H1 (cell line): ENCODE measurements at regions not wholly inside any gene's neighbourhood (a gene's known extent, or its start where the extent isn't known, plus 50 kb on each side); places are given as distances from the start of the nearest gene placed in this dataset.

Experiments used
- CTCF ChIA-PET: fragments of 300-600 bp; sonication (Branson Sonifier 250); formaldehyde crosslinking; loops from one replicate; lab custom pipeline; 2021; ENCODE audit not compliant: partially characterized antibody; lab: Charles Lee
- POLR2A ChIA-PET: fragments of 300-600 bp; sonication (Branson Sonifier 250); formaldehyde crosslinking; loops from one replicate; lab custom pipeline; 2021; ENCODE audit warnings: inconsistent platforms; ENCODE audit not compliant: partially characterized antibody; lab: Charles Lee
- DNase-seq, 2 experiments: peaks; one replicate each; pipeline versions ENCODE4 v3.0.0 to v3.0.0-alpha.2; 2010 to 2022; ENCODE audit warnings: low spot score in 2 of 2, low read depth in 1 of 2, mixed read lengths in 1 of 2
- FAIRE-seq: peaks from 2 replicates; lab custom pipeline; 2011; peaks lifted over from hg19 to GRCh38; lab: Jason Lieb, UNC
- H2AFZ ChIP-seq: 2 replicates; pipeline ENCODE4 v1.8.1; 2012; ENCODE audit warnings: low read length, inconsistent platforms
- H2AK5ac ChIP-seq: 2 replicates; pipeline ENCODE4 v1.6.1; 2013; ENCODE audit warnings: low read depth, low read length
- H2BK120ac ChIP-seq: replicated peaks from 2 replicates; pipeline ENCODE3; 2013; ENCODE audit warnings: low read depth, low read length, inconsistent platforms
- H2BK12ac ChIP-seq: 2 replicates; pipeline ENCODE4 v1.6.1; 2013; ENCODE audit warnings: low read depth, low read length
- H2BK15ac ChIP-seq: 2 replicates; pipeline ENCODE4 v1.6.1; 2013; ENCODE audit warnings: low read length
- H2BK20ac ChIP-seq: 2 replicates; pipeline ENCODE4 v1.6.1; 2013; ENCODE audit warnings: low read length
- H2BK5ac ChIP-seq: 2 replicates; pipeline ENCODE4 v1.6.1; 2013; ENCODE audit warnings: low read depth, low read length
- H3K14ac ChIP-seq: 2 replicates; pipeline ENCODE4 v1.6.1; 2013; ENCODE audit warnings: inconsistent platforms; ENCODE audit not compliant: insufficient read length
- H3K18ac ChIP-seq: 2 replicates; pipeline ENCODE4 v1.6.1; 2013; ENCODE audit warnings: low read length; ENCODE audit errors: extremely low read depth
- H3K23ac ChIP-seq: 2 replicates; pipeline ENCODE4 v1.6.1; 2013; ENCODE audit warnings: inconsistent platforms; ENCODE audit not compliant: insufficient read length
- H3K23me2 ChIP-seq: 2 replicates; pipeline ENCODE4 v1.6.1; 2013; ENCODE audit warnings: low read depth, low read length
- H3K27ac ChIP-seq: 2 replicates; pipeline ENCODE4 v1.6.1; 2011; ENCODE audit warnings: low read depth, low read length, inconsistent platforms
- H3K27me3 ChIP-seq, 4 experiments: replicated peaks in 1 of 4; 1 replicate in 1 of 4; 2 replicates in 3 of 4; pipeline versions ENCODE4 v1.6.1 to v1.8.1; 2011 to 2013; ENCODE audit warnings: low read length in 3 of 4, mild to moderate bottlenecking in 3 of 4, inconsistent platforms in 2 of 4, mixed read lengths in 2 of 4, moderate library complexity in 1 of 4; ENCODE audit not compliant: control insufficient read depth in 3 of 4, insufficient read depth in 3 of 4; ENCODE audit errors: extremely low read depth in 1 of 4
- H3K36me3 ChIP-seq, 4 experiments: 2 replicates each; pipeline versions ENCODE4 v1.6.1 to v1.8.1; 2011 to 2013; ENCODE audit warnings: mild to moderate bottlenecking in 4 of 4, low read length in 3 of 4, moderate library complexity in 2 of 4, control low read depth in 1 of 4, inconsistent platforms in 1 of 4; ENCODE audit not compliant: insufficient read depth in 4 of 4, control insufficient read depth in 2 of 4
- H3K4ac ChIP-seq: replicated peaks from 2 replicates; pipeline ENCODE3; 2013; ENCODE audit warnings: low read length, low read depth, mixed read lengths, inconsistent platforms; ENCODE audit not compliant: insufficient read length
- H3K4me1 ChIP-seq, 4 experiments: replicated peaks in 1 of 4; 1 replicate in 1 of 4; 2 replicates in 3 of 4; pipeline versions ENCODE4 v1.6.1 to v1.8.1; 2011 to 2013; ENCODE audit warnings: low read length in 3 of 4, inconsistent platforms in 2 of 4, mixed read lengths in 1 of 4; ENCODE audit not compliant: insufficient read depth in 4 of 4, control insufficient read depth in 3 of 4
- H3K4me2 ChIP-seq, 2 experiments: 2 replicates each; pipeline versions ENCODE4 v1.6.1 to v1.8.1; 2011 to 2013; ENCODE audit warnings: low read depth in 2 of 2, low read length in 2 of 2, control low read depth in 1 of 2, inconsistent platforms in 1 of 2, mild to moderate bottlenecking in 1 of 2; ENCODE audit not compliant: insufficient read depth in 1 of 2
- H3K4me3 ChIP-seq, 4 experiments: fragments of 200-600, 300-600 bp in 1 of 4; sonication (generic), shearing (Covaris generic), sonication (Bioruptor Twin) in 1 of 4; 2 replicates each; pipeline versions ENCODE4 v1.5.1 to v1.8.1; 2011 to 2016; ENCODE audit warnings: low read length in 4 of 4, low read depth in 3 of 4, control low read depth in 2 of 4, inconsistent platforms in 2 of 4, mild to moderate bottlenecking in 2 of 4, mixed read lengths in 1 of 4, moderate library complexity in 1 of 4; ENCODE audit not compliant: insufficient read depth in 2 of 4; ENCODE audit errors: extremely low read depth in 1 of 4
- H3K56ac ChIP-seq: replicated peaks from 2 replicates; pipeline ENCODE3; 2013; ENCODE audit warnings: low read depth, mild to moderate bottlenecking, mixed read lengths, low read length, inconsistent platforms; ENCODE audit not compliant: insufficient read length
- H3K79me1 ChIP-seq: 2 replicates; pipeline ENCODE4 v1.6.1; 2013; ENCODE audit warnings: low read depth, low read length, control low read depth
- H3K79me2 ChIP-seq, 2 experiments: 2 replicates each; pipeline versions ENCODE4 v1.6.1 to v1.8.1; 2012 to 2013; ENCODE audit warnings: low read length in 2 of 2, mild to moderate bottlenecking in 2 of 2, inconsistent platforms in 1 of 2; ENCODE audit not compliant: insufficient read depth in 2 of 2, control insufficient read depth in 1 of 2
- H3K9ac ChIP-seq, 4 experiments: replicated peaks in 1 of 4; 1 replicate in 1 of 4; 2 replicates in 3 of 4; pipeline versions ENCODE4 v1.6.1 to v1.8.1; 2011 to 2013; ENCODE audit warnings: low read depth in 3 of 4, low read length in 3 of 4, control low read depth in 2 of 4, mild to moderate bottlenecking in 2 of 4, moderate library complexity in 2 of 4, inconsistent platforms in 1 of 4; ENCODE audit errors: extremely low read depth in 1 of 4
- H3K9me3 ChIP-seq, 2 experiments: 2 replicates each; pipeline versions ENCODE4 v1.6.1 to v1.8.1; 2012 to 2013; ENCODE audit warnings: mild to moderate bottlenecking in 2 of 2, moderate library complexity in 2 of 2, control low read depth in 1 of 2, inconsistent platforms in 1 of 2, low read depth in 1 of 2, low read length in 1 of 2, mixed read lengths in 1 of 2; ENCODE audit not compliant: insufficient read depth in 2 of 2
- H4K20me1 ChIP-seq, 2 experiments: replicated peaks in 1 of 2; 2 replicates each; pipeline versions ENCODE3 to v1.8.1; 2011 to 2013; ENCODE audit warnings: inconsistent platforms in 2 of 2, low read length in 2 of 2, mild to moderate bottlenecking in 1 of 2; ENCODE audit not compliant: insufficient read depth in 2 of 2, control insufficient read depth in 1 of 2
- H4K5ac ChIP-seq: 2 replicates; pipeline ENCODE4 v1.6.1; 2013; ENCODE audit warnings: low read length, low read depth, mixed read lengths, inconsistent platforms; ENCODE audit not compliant: insufficient read length
- H4K8ac ChIP-seq: 2 replicates; pipeline ENCODE4 v1.8.0; 2013; ENCODE audit warnings: mild to moderate bottlenecking, moderate library complexity, low read length, inconsistent platforms; ENCODE audit not compliant: insufficient read depth; ENCODE audit errors: extremely low read depth
- H4K91ac ChIP-seq: replicated peaks from 2 replicates; pipeline ENCODE3; 2013; ENCODE audit warnings: low read length, mixed read lengths, inconsistent platforms; ENCODE audit not compliant: insufficient read length
- CHD7 ChIP-seq: fragments of 300-600 bp; sonication (generic); IDR thresholded peaks from 2 replicates; pipeline ENCODE4 v1.7.1; 2012; ENCODE audit warnings: low read length, moderate library complexity, mild to moderate bottlenecking, inconsistent platforms; ENCODE audit not compliant: insufficient replicate concordance
- WGBS, 2 experiments: shearing (Covaris generic) in 1 of 2; methylation state at CpG; one replicate each; pipeline versions ENCODE4 v1.1.6 to v1.1.7; 2013 to 2015; ENCODE audit warnings: low lambda C conversion rate in 2 of 2, mixed read lengths in 2 of 2, inconsistent platforms in 1 of 2, low coverage in 1 of 2, missing lambda C conversion rate in 1 of 2; ENCODE audit not compliant: insufficient replicate concordance in 2 of 2, insufficient coverage in 1 of 2, insufficient read length in 1 of 2; ENCODE audit errors: extremely low coverage in 1 of 2, missing lambda C conversion rate in 1 of 2; 5-methylcytosine and 5-hydroxymethylcytosine counted together

- no peak overlapping the region for H3K14ac ChIP-seq
- CTCF ChIA-PET: no interaction called here
- no peak overlapping the region for H3K18ac ChIP-seq
- no peaks in the 10 kb centered on the region for H3K9me3 ChIP-seq
- no peak overlapping the region for H2BK12ac ChIP-seq
- H3K9ac ChIP-seq: no peak overlapping the region
- H3K27me3 ChIP-seq: no peaks in the 10 kb centered on the region
- no peak overlapping the region for H3K4me2 ChIP-seq
- no peak overlapping the region for H3K4ac ChIP-seq
- H3K4me3 ChIP-seq: no peak overlapping the region
- H2AFZ ChIP-seq: no peak overlapping the region
- no peak overlapping the region for H3K56ac ChIP-seq
- no peak overlapping the region for H2BK5ac ChIP-seq
- H3K23me2 ChIP-seq: no peaks in the 10 kb centered on the region
- H3K36me3 ChIP-seq: no peaks in the 10 kb centered on the region
- no peak overlapping the region for H4K5ac ChIP-seq
- POLR2A ChIA-PET: no interaction called here
- H2AK5ac ChIP-seq: no peak overlapping the region
- no peak overlapping the region for H3K27ac ChIP-seq
- H2BK120ac ChIP-seq: no peak overlapping the region
- no peak overlapping the region for H2BK15ac ChIP-seq
- FAIRE-seq (no peak), DNase-seq (no peak)
- H2BK20ac ChIP-seq: no peak overlapping the region
- no peak overlapping the region for H4K8ac ChIP-seq
- H4K91ac ChIP-seq: no peak overlapping the region
- 90% methylated on average over 3 of the region's 3 CpGs; no CpG with 5 or more reads in 1 of the 2 experiments for WGBS, 2 experiments
- no peaks in the 10 kb centered on the region for H3K79me1 ChIP-seq
- H4K20me1 ChIP-seq: no peaks in the 10 kb centered on the region
- H3K79me2 ChIP-seq: no peaks in the 10 kb centered on the region
- H3K23ac ChIP-seq: no peak overlapping the region
- H3K4me1 ChIP-seq: no peaks in the 10 kb centered on the region
- TF ChIP-seq CHD7: no peak
Observed at GRCh38 chr1:177746155-177746554, 223.7 kb downstream of the SEC16B start.
